ENCODE measurements at regions not wholly inside any gene's neighbourhood (a gene's known extent, or its start where the extent isn't known, plus 50 kb on each side); places are given as distances from the start of the nearest gene placed in this dataset.

- no peak for TF ChIP-seq RAD21 (IDR thresholded peaks at IDR 0.05)
- TF ChIP-seq FOXA1 (IDR thresholded peaks at IDR 0.05), result no peak
- TF ChIP-seq TAF1 (conservative IDR thresholded peaks at IDR 0.05), result no peak
- no peak for TF ChIP-seq NR2F2 (IDR thresholded peaks at IDR 0.05)
- no peak for TF ChIP-seq ATF3 (IDR thresholded peaks at IDR 0.05)
- no peak for TF ChIP-seq CTCF (IDR thresholded peaks at IDR 0.05; ENCODE audit: low read depth, low read length, missing input control)
- TF ChIP-seq HNF4G (IDR thresholded peaks at IDR 0.05), result no peak
Observed at GRCh38 chr15:62456011-62456920, 291.2 kb upstream of the C2CD4B start (continued).

GRCh38 chr15:62457100-62457499 is 292.0 kb upstream of the C2CD4B start:
- H3K9me3 ChIP-seq (ENCODE audit: control insufficient read depth in 4 of 4, low read length in 3 of 4), result no peaks in the 10 kb centered on the region
- H3K27me3 ChIP-seq (ENCODE audit: control insufficient read depth in 4 of 4, insufficient read depth in 4 of 4, low read length in 3 of 4), result no peaks in the 10 kb centered on the region
- no peak overlapping the region for H3K9ac ChIP-seq (ENCODE audit: low read depth in 1 of 2, low read length in 2 of 2)
- no peak overlapping the region for H3K27ac ChIP-seq (ENCODE audit: low read depth in 1 of 2, low read length in 2 of 2)
- H3K4me3 ChIP-seq (ENCODE audit: low read depth in 1 of 3, low read length in 3 of 3), result no peak overlapping the region
- no peaks in the 10 kb centered on the region for H3K36me3 ChIP-seq (ENCODE audit: control insufficient read depth in 4 of 4, insufficient read depth in 3 of 4, low read depth in 1 of 4, low read length in 3 of 4)
- no peaks in the 10 kb centered on the region for H3K4me1 ChIP-seq (ENCODE audit: control insufficient read depth in 4 of 4, insufficient read depth in 4 of 4, low read length in 3 of 4)
- 84% methylated on average over 6 of the region's 6 CpGs for WGBS
- TF ChIP-seq HNF4A (conservative IDR thresholded peaks at IDR 0.05) (no peak), CTCF (IDR thresholded peaks at IDR 0.05; ENCODE audit: low read depth, low read length, missing input control) (no peak), ZBTB33 (IDR thresholded peaks at IDR 0.05) (no peak), RXRA (IDR thresholded peaks at IDR 0.05) (peak in 1 of 2 donors; percentile 66), EGR1 (IDR thresholded peaks at IDR 0.05; ENCODE audit: low read depth in 2 of 2) (no peak), NR2F2 (IDR thresholded peaks at IDR 0.05) (peak; percentile 26), SP1 (IDR thresholded peaks at IDR 0.05) (no peak)
- no peak for DNase-seq (ENCODE audit: low spot score)

- WGBS, result 93% methylated on average over 6 of the region's 6 CpGs
- Histone ChIP-seq H3K27me3 (ENCODE audit: control insufficient read depth in 4 of 4, insufficient read depth in 4 of 4, low read length in 3 of 4) (no peaks in the 10 kb centered on the region), H3K9ac (ENCODE audit: low read depth in 1 of 2, low read length in 2 of 2) (no peak overlapping the region), H3K4me3 (ENCODE audit: low read depth in 1 of 3, low read length in 3 of 3) (no peak overlapping the region), H3K27ac (ENCODE audit: low read depth in 1 of 2, low read length in 2 of 2) (no peak overlapping the region), H3K36me3 (ENCODE audit: control insufficient read depth in 4 of 4, insufficient read depth in 3 of 4, low read depth in 1 of 4, low read length in 3 of 4) (no peaks in the 10 kb centered on the region), H3K9me3 (ENCODE audit: control insufficient read depth in 4 of 4, low read length in 3 of 4) (no peaks in the 10 kb centered on the region), H3K4me1 (ENCODE audit: control insufficient read depth in 4 of 4, insufficient read depth in 4 of 4, low read length in 3 of 4) (no peaks in the 10 kb centered on the region)
- TF ChIP-seq FOXA2 (IDR thresholded peaks at IDR 0.05) (no peak), NR2F2 (IDR thresholded peaks at IDR 0.05) (no peak)
- no peak for DNase-seq (ENCODE audit: low spot score)
Observed at GRCh38 chr15:62459875-62460274, 294.8 kb upstream of the C2CD4B start.

Data from liver (tissue), 8 donors.